Smooth muscle cell (in vitro differentiated cells): ENCODE measurements at regions not wholly inside any gene's neighbourhood (a gene's known extent, or its start where the extent isn't known, plus 50 kb on each side); places are given as distances from the start of the nearest gene placed in this dataset.
"Not testable (repeated sequence)": the region's sequence is repeated elsewhere in the genome, so short reads cannot be mapped to it uniquely, and the experiment has no call there.

Experiments
- DNase-seq: peaks from one replicate; lab custom pipeline; 2025; ENCODE audit not compliant: unreplicated experiment; lab: John Stamatoyannopoulos, UW
- H2AFZ ChIP-seq: fragments of 200-600 bp; sonication (generic); 2 replicates; pipeline ENCODE4 v1.6.0; 2016; ENCODE audit warnings: antibody characterized with exemption, low read depth, mild to moderate bottlenecking
- H3F3A ChIP-seq: fragments of 200-600 bp; sonication (generic); 2 replicates; pipeline ENCODE4 v1.6.0; 2017; ENCODE audit warnings: antibody characterized with exemption, low read depth
- H3K27ac ChIP-seq: fragments of 200-600 bp; sonication (generic); 2 replicates; pipeline ENCODE4 v1.5.1; 2016; ENCODE audit warnings: low read depth, mild to moderate bottlenecking
- H3K27me3 ChIP-seq: fragments of 200-600 bp; sonication (generic); 2 replicates; pipeline ENCODE4 v1.6.1; 2016; ENCODE audit warnings: low read depth, mild to moderate bottlenecking
- H3K36me3 ChIP-seq: fragments of 200-600 bp; sonication (generic); 2 replicates; pipeline ENCODE4 v1.5.1; 2016; ENCODE audit warnings: low read depth
- H3K4me1 ChIP-seq: fragments of 200-600 bp; sonication (generic); 2 replicates; pipeline ENCODE4 v1.5.1; 2016; ENCODE audit warnings: low read depth
- H3K4me2 ChIP-seq: fragments of 200-600 bp; sonication (generic); 2 replicates; pipeline ENCODE4 v1.6.0; 2016; ENCODE audit warnings: mild to moderate bottlenecking
- H3K4me3 ChIP-seq: fragments of 200-600 bp; sonication (generic); 2 replicates; pipeline ENCODE4 v1.5.1; 2016; ENCODE audit warnings: mild to moderate bottlenecking
- H3K79me2 ChIP-seq: fragments of 200-600 bp; sonication (generic); 2 replicates; pipeline ENCODE4 v1.6.0; 2016; ENCODE audit warnings: low read depth, mild to moderate bottlenecking
- H3K9ac ChIP-seq: fragments of 200-600 bp; sonication (generic); 2 replicates; pipeline ENCODE4 v1.6.0; 2016; ENCODE audit warnings: low read depth
- H3K9me3 ChIP-seq: fragments of 200-600 bp; sonication (generic); replicated peaks from 2 replicates; pipeline ENCODE4 v1.5.1; 2016; ENCODE audit warnings: low read depth
- H4K20me1 ChIP-seq: fragments of 200-600 bp; sonication (generic); 2 replicates; pipeline ENCODE4 v1.6.0; 2016; ENCODE audit warnings: low read depth
- WGBS: methylation state at CpG from one replicate; pipeline ENCODE4 v1.1.7; 2016; ENCODE audit warnings: low lambda C conversion rate; 5-methylcytosine and 5-hydroxymethylcytosine counted together
- TF ChIP-seq, protein P1 (sequence below): fragments of 200-600 bp; sonication (generic); IDR thresholded peaks from 2 replicates; pipeline ENCODE4 v1.5.1; 2017; ENCODE audit warnings: borderline replicate concordance, mild to moderate bottlenecking, antibody characterized with exemption; ENCODE audit not compliant: insufficient read depth, poor library complexity, severe bottlenecking

DNA sequence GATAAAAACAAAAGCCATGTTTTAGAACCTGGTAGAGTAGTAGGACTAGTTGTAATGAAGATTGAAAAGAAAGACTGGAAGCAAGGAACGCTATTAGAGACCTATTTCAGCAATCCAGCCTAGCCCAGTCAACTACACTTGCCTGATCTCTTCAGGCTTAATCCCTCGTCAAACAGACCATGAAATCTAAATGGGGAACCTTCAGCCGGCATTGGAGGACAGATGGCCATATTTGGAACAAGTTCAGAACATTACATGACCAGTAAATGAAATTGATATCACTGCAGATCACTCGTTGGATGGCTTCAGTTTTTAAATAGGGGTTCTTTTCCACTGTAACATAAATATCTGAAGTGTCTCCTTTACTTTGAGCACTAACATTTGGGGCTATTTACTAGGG lies 84.8 kb upstream of the WDR44 start:
- Histone ChIP-seq H3K36me3 (no peaks in the 10 kb centered on the region), H3F3A (no peaks in the 10 kb centered on the region), H3K4me1 (no peaks in the 10 kb centered on the region), H3K4me2 (no peak overlapping the region), H3K27me3 (no peaks in the 10 kb centered on the region), H3K27ac (no peak overlapping the region), H3K9me3 (no peaks in the 10 kb centered on the region), H3K79me2 (no peaks in the 10 kb centered on the region), H3K4me3 (no peak overlapping the region), H3K9ac (no peak overlapping the region), H4K20me1 (no peaks in the 10 kb centered on the region), H2AFZ (no peak overlapping the region)
- 56% methylated on average over 4 of the region's 4 CpGs for WGBS
- TF ChIP-seq, protein P1, sequence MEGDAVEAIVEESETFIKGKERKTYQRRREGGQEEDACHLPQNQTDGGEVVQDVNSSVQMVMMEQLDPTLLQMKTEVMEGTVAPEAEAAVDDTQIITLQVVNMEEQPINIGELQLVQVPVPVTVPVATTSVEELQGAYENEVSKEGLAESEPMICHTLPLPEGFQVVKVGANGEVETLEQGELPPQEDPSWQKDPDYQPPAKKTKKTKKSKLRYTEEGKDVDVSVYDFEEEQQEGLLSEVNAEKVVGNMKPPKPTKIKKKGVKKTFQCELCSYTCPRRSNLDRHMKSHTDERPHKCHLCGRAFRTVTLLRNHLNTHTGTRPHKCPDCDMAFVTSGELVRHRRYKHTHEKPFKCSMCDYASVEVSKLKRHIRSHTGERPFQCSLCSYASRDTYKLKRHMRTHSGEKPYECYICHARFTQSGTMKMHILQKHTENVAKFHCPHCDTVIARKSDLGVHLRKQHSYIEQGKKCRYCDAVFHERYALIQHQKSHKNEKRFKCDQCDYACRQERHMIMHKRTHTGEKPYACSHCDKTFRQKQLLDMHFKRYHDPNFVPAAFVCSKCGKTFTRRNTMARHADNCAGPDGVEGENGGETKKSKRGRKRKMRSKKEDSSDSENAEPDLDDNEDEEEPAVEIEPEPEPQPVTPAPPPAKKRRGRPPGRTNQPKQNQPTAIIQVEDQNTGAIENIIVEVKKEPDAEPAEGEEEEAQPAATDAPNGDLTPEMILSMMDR: no peak
- no peak for DNase-seq

DNA sequence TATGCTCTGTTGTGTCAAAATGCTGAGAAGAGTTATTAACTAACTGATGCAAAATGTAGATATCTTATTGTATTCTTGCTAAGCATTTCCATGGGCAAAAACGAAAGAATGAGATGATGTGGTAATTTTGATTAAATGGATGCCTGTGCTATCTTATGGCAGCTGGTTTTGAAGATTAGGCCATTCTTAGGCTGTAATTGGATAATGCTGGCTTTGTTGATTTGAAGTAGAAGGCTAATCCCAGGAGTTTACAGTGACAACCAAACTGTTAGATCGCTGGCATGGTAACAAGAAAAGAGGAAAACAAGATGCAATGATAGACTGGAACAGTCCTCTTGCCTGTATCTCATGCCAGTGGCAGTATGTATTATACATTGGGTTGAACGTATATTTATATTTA lies 74.1 kb upstream of the WDR44 start:
- Histone ChIP-seq H2AFZ (no peak overlapping the region), H3K79me2 (no peaks in the 10 kb centered on the region), H3K4me3 (no peak overlapping the region), H4K20me1 (no peaks in the 10 kb centered on the region), H3K36me3 (no peaks in the 10 kb centered on the region), H3K27ac (peak overlapping the region; percentile 83), H3K4me2 (peak overlapping the region; percentile 55), H3F3A (no peaks in the 10 kb centered on the region), H3K9me3 (no peaks in the 10 kb centered on the region), H3K4me1 (peaks cover 18% of the 10 kb centered on the region), H3K27me3 (no peaks in the 10 kb centered on the region), H3K9ac (no peak overlapping the region)
- TF ChIP-seq, protein P1: no peak
- DNase-seq: no peak
- WGBS: 59% methylated on average over 3 of the region's 3 CpGs

DNA sequence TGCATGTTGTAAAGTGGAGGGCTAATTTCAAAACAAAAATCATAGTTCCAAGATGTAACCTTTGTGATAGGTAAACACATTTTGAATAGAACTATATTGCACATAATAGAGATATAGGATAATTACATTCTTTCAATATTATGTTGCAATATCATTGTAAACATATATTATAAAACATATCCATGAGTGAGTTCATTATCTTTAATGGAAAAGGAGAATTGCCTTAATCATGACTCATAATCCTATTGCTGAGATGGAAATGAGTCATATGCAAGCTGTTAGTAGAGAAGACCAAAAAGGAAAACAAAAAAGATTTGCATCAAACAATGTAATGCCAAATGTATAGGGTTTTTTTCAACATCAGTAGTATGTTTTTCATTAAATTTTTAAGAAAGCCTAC lies 73.7 kb upstream of the WDR44 start:
- DNase-seq: no peak
- Histone ChIP-seq H3K27ac (peak overlapping the region; percentile 83), H3K27me3 (no peaks in the 10 kb centered on the region), H3K9ac (no peak overlapping the region), H3K36me3 (no peaks in the 10 kb centered on the region), H3K4me2 (no peak overlapping the region), H3K79me2 (no peaks in the 10 kb centered on the region), H3K4me1 (peaks cover 18% of the 10 kb centered on the region), H3K9me3 (no peaks in the 10 kb centered on the region), H3K4me3 (no peak overlapping the region), H4K20me1 (no peaks in the 10 kb centered on the region), H2AFZ (no peak overlapping the region), H3F3A (no peaks in the 10 kb centered on the region)
- TF ChIP-seq, protein P1: no peak

DNA sequence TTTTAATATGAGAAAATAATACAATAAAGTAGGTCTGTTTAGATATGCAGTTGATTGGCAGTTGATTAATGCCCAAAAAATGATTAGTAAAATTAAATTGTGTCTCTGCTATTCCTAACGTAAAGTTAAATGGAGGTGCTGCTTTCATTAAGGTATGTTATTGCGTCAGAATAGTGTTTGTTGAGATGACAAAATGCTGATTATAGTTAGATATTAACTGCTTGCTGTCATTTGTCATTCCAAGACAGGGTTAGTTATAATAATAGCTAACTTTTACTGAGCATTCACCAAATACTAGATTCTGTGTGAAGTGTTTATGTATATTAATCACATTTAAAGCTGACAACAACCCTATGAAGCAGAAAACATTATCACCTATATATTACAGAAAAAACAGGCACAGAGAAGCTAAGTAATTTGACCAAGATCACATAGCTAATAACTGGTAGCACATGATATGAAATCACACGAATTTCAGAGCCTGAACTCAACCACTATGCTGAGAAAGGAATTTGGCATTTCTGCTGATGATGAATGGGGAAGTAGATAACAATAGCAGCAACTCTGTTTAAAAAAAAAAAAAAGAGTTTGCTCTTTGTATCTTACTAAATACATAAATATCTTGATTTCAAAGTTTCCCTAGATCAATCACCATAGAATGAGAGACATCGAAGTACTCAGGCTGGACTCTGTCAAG lies 59.7 kb upstream of the WDR44 start:
- no peaks in the 10 kb centered on the region for H3K36me3 ChIP-seq

GRCh38 chrX:118295818-118296217 lies 50.1 kb upstream of the WDR44 start:
- H3K4me2 ChIP-seq, H3F3A ChIP-seq, H3K36me3 ChIP-seq, H3K4me3 ChIP-seq, H3K4me1 ChIP-seq, H3K27me3 ChIP-seq, H4K20me1 ChIP-seq, DNase-seq, H2AFZ ChIP-seq, H3K9ac ChIP-seq, H3K9me3 ChIP-seq, H3K27ac ChIP-seq, H3K79me2 ChIP-seq: not testable (repeated sequence)
- 30% methylated on average over 1 of the region's 1 CpG for WGBS

More for the DNA sequence above, 59.7 kb upstream of the WDR44 start:
- Histone ChIP-seq H3K79me2 (no peaks in the 10 kb centered on the region), H3K27ac (no peak overlapping the region), H2AFZ (no peak overlapping the region), H3K4me2 (no peak overlapping the region), H4K20me1 (no peaks in the 10 kb centered on the region), H3K4me3 (no peak overlapping the region), H3K9ac (no peak overlapping the region), H3F3A (no peaks in the 10 kb centered on the region), H3K9me3 (no peaks in the 10 kb centered on the region), H3K27me3 (no peaks in the 10 kb centered on the region), H3K4me1 (no peaks in the 10 kb centered on the region)
- TF ChIP-seq, protein P1: no peak
- WGBS: 63% methylated on average over 4 of the region's 4 CpGs
- DNase-seq: no peak
